ENCODE measurements at regions not wholly inside any gene's neighbourhood (a gene's known extent, or its start where the extent isn't known, plus 50 kb on each side); places are given as distances from the start of the nearest gene placed in this dataset.

- Histone ChIP-seq H3K23ac (ENCODE audit: low read length) (no peak overlapping the region), H3K27me3 (ENCODE audit: insufficient read depth, low read length, poor library complexity) (no peaks in the 10 kb centered on the region), H2BK120ac (ENCODE audit: low read depth, low read length) (no peak overlapping the region), H3K4me1 (ENCODE audit: control insufficient read depth, low read depth, low read length) (no peaks in the 10 kb centered on the region), H4K8ac (ENCODE audit: low read depth, low read length) (no peak overlapping the region), H3K4me2 (ENCODE audit: low read length) (no peak overlapping the region), H3K79me1 (ENCODE audit: low read length) (no peaks in the 10 kb centered on the region), H3K36me3 (ENCODE audit: control insufficient read depth, insufficient read depth, low read length) (no peaks in the 10 kb centered on the region), H3K27ac (ENCODE audit: low read depth, low read length) (no peak overlapping the region), H2BK5ac (ENCODE audit: low read length) (no peak overlapping the region), H3K56ac (ENCODE audit: low read length) (no peak overlapping the region), H2AK5ac (ENCODE audit: low read length) (no peak overlapping the region), H2BK15ac (replicated peaks; ENCODE audit: low read depth) (no peak overlapping the region), H3K4ac (ENCODE audit: low read depth, low read length) (no peak overlapping the region), H3K79me2 (ENCODE audit: control insufficient read depth, insufficient read depth, low read length) (no peaks in the 10 kb centered on the region), H3K18ac (ENCODE audit: low read length) (no peak overlapping the region), H4K5ac (ENCODE audit: low read length) (no peak overlapping the region), H3K9ac (ENCODE audit: low read length) (no peak overlapping the region), H3K4me3 (ENCODE audit: low read length) (no peak overlapping the region)
- no CpG with 5 or more reads among the region's 1 CpG for WGBS (ENCODE audit: extremely low coverage, insufficient coverage, low lambda C conversion rate)
- DNase-seq: no peak
Measured at GRCh38 chr14:65269732-65270131, 142.8 kb upstream of the FUT8 start.

DNA sequence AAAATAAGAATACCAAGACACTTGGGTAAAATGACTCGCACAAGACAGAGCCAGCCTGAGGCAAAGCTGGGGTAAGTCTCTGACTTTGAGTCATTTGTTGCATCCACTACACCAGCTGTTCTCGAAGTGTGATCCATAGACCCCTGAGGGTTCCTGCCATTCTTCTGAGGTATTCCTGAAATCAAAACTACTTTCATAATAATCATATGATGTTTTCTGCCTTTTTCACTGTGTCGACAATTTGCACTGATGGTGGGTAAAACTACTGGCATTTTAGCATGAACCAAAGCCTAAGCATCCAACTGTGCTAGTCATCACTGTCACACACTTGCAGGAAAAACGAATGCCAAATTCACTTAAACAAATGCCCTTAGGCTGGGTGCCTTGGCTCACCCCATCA, 135.5 kb upstream of the FUT8 start:
- H3K23ac ChIP-seq (ENCODE audit: low read length): no peak overlapping the region
- H2BK5ac ChIP-seq (ENCODE audit: low read length): no peak overlapping the region
- no peaks in the 10 kb centered on the region for H3K79me2 ChIP-seq (ENCODE audit: control insufficient read depth, insufficient read depth, low read length)
- no peak overlapping the region for H2AK5ac ChIP-seq (ENCODE audit: low read length)
- no peak overlapping the region for H3K4me2 ChIP-seq (ENCODE audit: low read length)
- no peak overlapping the region for H3K9ac ChIP-seq (ENCODE audit: low read length)
- DNase-seq: peak; percentile 42
- no peak overlapping the region for H2BK15ac ChIP-seq (replicated peaks; ENCODE audit: low read depth)
- H3K79me1 ChIP-seq (ENCODE audit: low read length): no peaks in the 10 kb centered on the region
- H3K4me1 ChIP-seq (ENCODE audit: control insufficient read depth, low read depth, low read length): no peaks in the 10 kb centered on the region
- no peaks in the 10 kb centered on the region for H3K27me3 ChIP-seq (ENCODE audit: insufficient read depth, low read length, poor library complexity)
- H3K36me3 ChIP-seq (ENCODE audit: control insufficient read depth, insufficient read depth, low read length): no peaks in the 10 kb centered on the region
- H3K4ac ChIP-seq (ENCODE audit: low read depth, low read length): no peak overlapping the region
- no peak overlapping the region for H3K4me3 ChIP-seq (ENCODE audit: low read length)
- no peak overlapping the region for H3K56ac ChIP-seq (ENCODE audit: low read length)
- no peak overlapping the region for H2BK120ac ChIP-seq (ENCODE audit: low read depth, low read length)
- no peak overlapping the region for H3K27ac ChIP-seq (ENCODE audit: low read depth, low read length)
- H4K5ac ChIP-seq (ENCODE audit: low read length): no peak overlapping the region
- no peak overlapping the region for H3K18ac ChIP-seq (ENCODE audit: low read length)
- WGBS (ENCODE audit: extremely low coverage, insufficient coverage, low lambda C conversion rate): no CpG with 5 or more reads among the region's 4 CpGs
- H4K8ac ChIP-seq (ENCODE audit: low read depth, low read length): no peak overlapping the region

DNA sequence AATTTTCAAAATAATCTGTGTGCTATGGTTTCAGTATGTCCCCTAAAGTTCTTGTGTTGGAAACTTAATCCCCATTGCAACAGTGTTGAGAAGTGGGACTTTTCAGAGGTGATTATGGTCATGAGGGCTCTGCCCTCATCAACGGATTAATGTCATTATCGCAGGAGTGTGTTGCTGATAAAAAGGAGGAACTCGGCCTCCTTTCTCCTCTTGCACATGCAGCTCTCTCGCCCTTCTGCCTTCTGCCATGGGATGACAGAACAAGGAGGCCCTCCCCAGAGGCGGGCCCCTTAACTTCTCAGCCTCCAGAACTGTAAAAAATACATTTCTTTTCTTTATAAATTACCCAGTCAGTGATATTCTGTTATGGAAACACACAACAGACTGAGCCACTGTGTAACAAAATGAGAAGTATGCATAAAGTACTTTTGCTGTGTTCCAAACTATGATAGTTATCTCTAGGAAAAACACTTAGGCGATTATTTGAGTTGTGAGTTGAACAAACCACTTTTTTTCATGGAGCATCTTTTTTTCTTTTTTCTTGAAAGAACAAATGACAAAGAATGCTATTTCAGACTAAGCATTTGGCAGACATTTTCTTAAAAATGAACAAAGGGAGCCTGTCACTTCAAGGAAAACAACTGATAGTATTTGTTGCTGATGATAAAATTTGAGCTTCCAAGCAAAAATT, 134.8 kb upstream of the FUT8 start:
- Histone ChIP-seq H3K79me2 (ENCODE audit: control insufficient read depth, insufficient read depth, low read length) (no peaks in the 10 kb centered on the region), H3K36me3 (ENCODE audit: control insufficient read depth, insufficient read depth, low read length) (no peaks in the 10 kb centered on the region), H3K4me2 (ENCODE audit: low read length) (no peak overlapping the region), H2AK5ac (ENCODE audit: low read length) (no peak overlapping the region), H4K5ac (ENCODE audit: low read length) (no peak overlapping the region), H3K18ac (ENCODE audit: low read length) (no peak overlapping the region), H3K27ac (ENCODE audit: low read depth, low read length) (no peak overlapping the region), H3K27me3 (ENCODE audit: insufficient read depth, low read length, poor library complexity) (no peaks in the 10 kb centered on the region), H3K4me3 (ENCODE audit: low read length) (no peak overlapping the region), H2BK5ac (ENCODE audit: low read length) (peak overlapping the region; percentile 32), H3K4ac (ENCODE audit: low read depth, low read length) (no peak overlapping the region), H3K23ac (ENCODE audit: low read length) (no peak overlapping the region), H3K79me1 (ENCODE audit: low read length) (no peaks in the 10 kb centered on the region), H2BK15ac (replicated peaks; ENCODE audit: low read depth) (no peak overlapping the region), H4K8ac (ENCODE audit: low read depth, low read length) (no peak overlapping the region), H2BK120ac (ENCODE audit: low read depth, low read length) (no peak overlapping the region), H3K4me1 (ENCODE audit: control insufficient read depth, low read depth, low read length) (peaks cover 4% of the 10 kb centered on the region), H3K56ac (ENCODE audit: low read length) (no peak overlapping the region), H3K9ac (ENCODE audit: low read length) (no peak overlapping the region)
- no CpG with 5 or more reads among the region's 6 CpGs for WGBS (ENCODE audit: extremely low coverage, insufficient coverage, low lambda C conversion rate)
- DNase-seq: no peak

GRCh38 chr14:65278589-65278988, 133.9 kb upstream of the FUT8 start:
- Histone ChIP-seq H3K36me3 (ENCODE audit: control insufficient read depth, insufficient read depth, low read length) (no peaks in the 10 kb centered on the region), H3K4me3 (ENCODE audit: low read length) (no peak overlapping the region), H3K23ac (ENCODE audit: low read length) (no peak overlapping the region), H3K4ac (ENCODE audit: low read depth, low read length) (no peak overlapping the region), H3K18ac (ENCODE audit: low read length) (no peak overlapping the region), H3K27me3 (ENCODE audit: insufficient read depth, low read length, poor library complexity) (no peaks in the 10 kb centered on the region), H3K27ac (ENCODE audit: low read depth, low read length) (no peak overlapping the region), H3K79me2 (ENCODE audit: control insufficient read depth, insufficient read depth, low read length) (no peaks in the 10 kb centered on the region), H3K9ac (ENCODE audit: low read length) (no peak overlapping the region), H3K4me2 (ENCODE audit: low read length) (no peak overlapping the region), H2AK5ac (ENCODE audit: low read length) (no peak overlapping the region), H2BK5ac (ENCODE audit: low read length) (no peak overlapping the region), H4K5ac (ENCODE audit: low read length) (no peak overlapping the region), H3K4me1 (ENCODE audit: control insufficient read depth, low read depth, low read length) (peaks cover 6% of the 10 kb centered on the region), H2BK120ac (ENCODE audit: low read depth, low read length) (no peak overlapping the region), H2BK15ac (replicated peaks; ENCODE audit: low read depth) (no peak overlapping the region), H3K56ac (ENCODE audit: low read length) (no peak overlapping the region), H3K79me1 (ENCODE audit: low read length) (no peaks in the 10 kb centered on the region), H4K8ac (ENCODE audit: low read depth, low read length) (no peak overlapping the region)
- no CpG with 5 or more reads among the region's 4 CpGs for WGBS (ENCODE audit: extremely low coverage, insufficient coverage, low lambda C conversion rate)
- DNase-seq: no peak

DNA sequence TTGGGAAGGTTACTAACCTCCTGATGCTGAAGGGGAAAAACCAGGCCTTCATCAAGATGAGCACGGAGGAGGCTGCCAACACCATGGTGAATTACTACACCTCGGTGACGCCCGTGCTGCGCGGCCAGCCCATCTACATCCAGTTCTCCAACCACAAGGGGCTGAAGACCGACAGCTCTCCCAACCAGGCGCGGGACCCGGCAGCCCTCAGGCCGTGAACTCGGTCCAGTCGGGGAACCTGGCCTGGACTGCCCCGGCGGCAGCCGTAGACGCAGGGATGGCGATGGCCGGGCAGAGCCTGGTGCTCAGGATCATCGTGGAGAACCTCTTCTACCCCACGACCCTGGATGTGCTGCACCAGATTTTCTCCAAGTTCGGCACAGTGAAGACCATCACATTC, 133.0 kb upstream of the FUT8 start:
- Histone ChIP-seq H3K9ac (ENCODE audit: low read length) (no peak overlapping the region), H3K23ac (ENCODE audit: low read length) (no peak overlapping the region), H4K5ac (ENCODE audit: low read length) (no peak overlapping the region), H4K8ac (ENCODE audit: low read depth, low read length) (no peak overlapping the region), H2BK5ac (ENCODE audit: low read length) (no peak overlapping the region), H3K79me1 (ENCODE audit: low read length) (no peaks in the 10 kb centered on the region), H3K4ac (ENCODE audit: low read depth, low read length) (no peak overlapping the region), H2BK120ac (ENCODE audit: low read depth, low read length) (no peak overlapping the region), H3K56ac (ENCODE audit: low read length) (no peak overlapping the region), H2AK5ac (ENCODE audit: low read length) (no peak overlapping the region), H3K79me2 (ENCODE audit: control insufficient read depth, insufficient read depth, low read length) (no peaks in the 10 kb centered on the region), H2BK15ac (replicated peaks; ENCODE audit: low read depth) (no peak overlapping the region), H3K27me3 (ENCODE audit: insufficient read depth, low read length, poor library complexity) (no peaks in the 10 kb centered on the region), H3K27ac (ENCODE audit: low read depth, low read length) (no peak overlapping the region), H3K4me3 (ENCODE audit: low read length) (no peak overlapping the region), H3K4me1 (ENCODE audit: control insufficient read depth, low read depth, low read length) (peaks cover 6% of the 10 kb centered on the region), H3K4me2 (ENCODE audit: low read length) (no peak overlapping the region), H3K18ac (ENCODE audit: low read length) (no peak overlapping the region), H3K36me3 (ENCODE audit: control insufficient read depth, insufficient read depth, low read length) (no peaks in the 10 kb centered on the region)
- no peak for DNase-seq
- no CpG with 5 or more reads among the region's 22 CpGs for WGBS (ENCODE audit: extremely low coverage, insufficient coverage, low lambda C conversion rate)

DNA sequence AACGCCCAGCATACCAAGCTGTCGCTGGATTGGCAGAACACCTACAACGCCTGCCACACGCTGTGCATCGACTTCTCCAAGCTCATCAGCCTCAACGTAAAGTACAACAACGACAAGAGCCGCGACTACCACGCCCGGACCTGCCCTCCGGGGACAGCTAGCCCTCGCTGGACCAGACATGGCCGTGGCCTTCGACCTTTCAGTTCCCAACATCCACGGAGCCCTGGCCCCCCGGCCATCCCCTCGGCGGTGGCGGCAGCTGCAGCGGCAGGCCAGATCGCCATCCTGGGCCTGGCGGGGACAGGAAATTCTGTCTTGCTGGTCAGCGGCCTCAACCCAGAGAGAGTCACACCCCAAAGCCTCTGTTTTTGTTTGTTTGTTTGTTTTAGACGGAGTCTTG, 132.6 kb upstream of the FUT8 start:
- no peak overlapping the region for H3K27ac ChIP-seq (ENCODE audit: low read depth, low read length)
- no peaks in the 10 kb centered on the region for H3K36me3 ChIP-seq (ENCODE audit: control insufficient read depth, insufficient read depth, low read length)
- no peak overlapping the region for H2BK15ac ChIP-seq (replicated peaks; ENCODE audit: low read depth)
- no peak overlapping the region for H3K18ac ChIP-seq (ENCODE audit: low read length)
- no peak overlapping the region for H3K4ac ChIP-seq (ENCODE audit: low read depth, low read length)
- no peak overlapping the region for H2BK120ac ChIP-seq (ENCODE audit: low read depth, low read length)
- no peak overlapping the region for H4K5ac ChIP-seq (ENCODE audit: low read length)
- H3K4me1 ChIP-seq (ENCODE audit: control insufficient read depth, low read depth, low read length): peaks cover 6% of the 10 kb centered on the region
- H3K4me3 ChIP-seq (ENCODE audit: low read length): no peak overlapping the region
- no CpG with 5 or more reads among the region's 25 CpGs for WGBS (ENCODE audit: extremely low coverage, insufficient coverage, low lambda C conversion rate)
- no peak overlapping the region for H2BK5ac ChIP-seq (ENCODE audit: low read length)
- no peaks in the 10 kb centered on the region for H3K27me3 ChIP-seq (ENCODE audit: insufficient read depth, low read length, poor library complexity)
- no peak for DNase-seq
- H4K8ac ChIP-seq (ENCODE audit: low read depth, low read length): no peak overlapping the region
- no peak overlapping the region for H2AK5ac ChIP-seq (ENCODE audit: low read length)
- H3K4me2 ChIP-seq (ENCODE audit: low read length): no peak overlapping the region
- no peak overlapping the region for H3K9ac ChIP-seq (ENCODE audit: low read length)
- H3K23ac ChIP-seq (ENCODE audit: low read length): no peak overlapping the region
- H3K79me2 ChIP-seq (ENCODE audit: control insufficient read depth, insufficient read depth, low read length): no peaks in the 10 kb centered on the region
- H3K56ac ChIP-seq (ENCODE audit: low read length): no peak overlapping the region
- no peaks in the 10 kb centered on the region for H3K79me1 ChIP-seq (ENCODE audit: low read length)

Data from mesendoderm (in vitro differentiated cells).